Adrenal gland (tissue), 5 donors: ENCODE measurements at regions not wholly inside any gene's neighbourhood (a gene's known extent, or its start where the extent isn't known, plus 50 kb on each side); places are given as distances from the start of the nearest gene placed in this dataset.

Experiments
- POLR2A ChIP-seq, 2 donors: fragments of 450-650 bp; IDR thresholded peaks; one replicate each; pipeline ENCODE4 v1.6.1; 2017; ENCODE audit warnings: antibody characterized with exemption in 2 of 2, mild to moderate bottlenecking in 2 of 2, moderate library complexity in 1 of 2
- TF ChIP-seq, protein P1 (sequence below), 6 experiments: fragments of 450-650 bp in 4 of 6; fragments of 200-600 bp in 2 of 6; sonication (generic) in 1 of 6; IDR thresholded peaks; 1 replicate in 5 of 6; 2 replicates in 1 of 6; pipeline versions ENCODE4 v1.5.1 to v1.8.0; 2016 to 2021; ENCODE audit warnings: antibody characterized with exemption in 6 of 6, mild to moderate bottlenecking in 2 of 6, moderate library complexity in 1 of 6
- donor health status: DM: no; HTN: no; CAD: no.

- TF ChIP-seq, protein P1, sequence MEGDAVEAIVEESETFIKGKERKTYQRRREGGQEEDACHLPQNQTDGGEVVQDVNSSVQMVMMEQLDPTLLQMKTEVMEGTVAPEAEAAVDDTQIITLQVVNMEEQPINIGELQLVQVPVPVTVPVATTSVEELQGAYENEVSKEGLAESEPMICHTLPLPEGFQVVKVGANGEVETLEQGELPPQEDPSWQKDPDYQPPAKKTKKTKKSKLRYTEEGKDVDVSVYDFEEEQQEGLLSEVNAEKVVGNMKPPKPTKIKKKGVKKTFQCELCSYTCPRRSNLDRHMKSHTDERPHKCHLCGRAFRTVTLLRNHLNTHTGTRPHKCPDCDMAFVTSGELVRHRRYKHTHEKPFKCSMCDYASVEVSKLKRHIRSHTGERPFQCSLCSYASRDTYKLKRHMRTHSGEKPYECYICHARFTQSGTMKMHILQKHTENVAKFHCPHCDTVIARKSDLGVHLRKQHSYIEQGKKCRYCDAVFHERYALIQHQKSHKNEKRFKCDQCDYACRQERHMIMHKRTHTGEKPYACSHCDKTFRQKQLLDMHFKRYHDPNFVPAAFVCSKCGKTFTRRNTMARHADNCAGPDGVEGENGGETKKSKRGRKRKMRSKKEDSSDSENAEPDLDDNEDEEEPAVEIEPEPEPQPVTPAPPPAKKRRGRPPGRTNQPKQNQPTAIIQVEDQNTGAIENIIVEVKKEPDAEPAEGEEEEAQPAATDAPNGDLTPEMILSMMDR (IDR thresholded peaks at IDR 0.05): no peak
- TF ChIP-seq POLR2A (IDR thresholded peaks at IDR 0.05): no peak
These were observed 118.7 kb upstream of the FOXD4L5 start for GRCh38 chr9:65403721-65404120.
